GM12874 (cell line): ENCODE measurements at regions not wholly inside any gene's neighbourhood (a gene's known extent, or its start where the extent isn't known, plus 50 kb on each side); places are given as distances from the start of the nearest gene placed in this dataset.

Experiments
- CTCF ChIP-seq: IDR thresholded peaks from 2 replicates; pipeline ENCODE4 v1.5.1; 2011; ENCODE audit warnings: low read depth, mild to moderate bottlenecking, control low read depth, low read length, moderate library complexity; ENCODE audit not compliant: insufficient read depth

- no peak for TF ChIP-seq CTCF
These were observed 348.5 kb upstream of the SFRP2 start for GRCh38 chr4:154137320-154137905.

DNA sequence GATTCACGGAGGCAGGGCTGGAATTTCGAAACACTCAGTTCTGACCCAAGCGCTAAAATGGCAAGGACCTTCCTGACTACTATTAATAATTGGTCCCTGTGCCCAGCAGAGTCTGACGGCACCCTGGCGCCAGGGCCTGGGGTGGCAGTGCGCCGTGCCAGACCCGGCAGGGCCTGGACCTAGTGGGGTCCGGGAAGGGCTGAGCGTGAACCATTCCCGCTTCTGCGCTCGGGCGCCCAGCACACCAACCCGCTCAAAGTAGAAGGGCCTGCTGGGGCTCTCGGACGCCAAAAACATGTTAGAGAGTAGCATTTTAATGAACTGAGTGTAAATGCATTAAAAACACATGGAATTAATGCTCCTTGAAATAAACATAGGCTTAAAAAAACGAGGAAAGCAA lies 346.7 kb upstream of the SFRP2 start:
- no peak for TF ChIP-seq CTCF

DNA sequence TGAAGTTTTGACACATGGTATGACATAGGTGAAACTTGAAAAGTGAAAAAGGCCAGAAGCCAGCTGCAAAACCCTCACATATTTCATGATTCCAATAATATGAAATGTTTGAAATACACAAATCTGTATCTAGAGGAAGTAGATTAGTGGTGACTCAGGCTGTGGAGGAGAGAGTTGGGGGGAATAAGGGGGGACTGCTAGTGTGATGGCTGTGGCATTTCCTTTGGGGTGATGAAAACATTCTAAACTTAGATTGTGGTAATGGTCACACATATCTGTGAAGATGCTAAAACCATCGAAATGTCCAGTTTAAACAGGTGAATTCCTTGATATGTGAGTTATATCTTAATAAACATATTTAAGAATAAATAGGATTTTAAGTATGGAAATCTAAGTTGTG lies 343.5 kb upstream of the SFRP2 start:
- TF ChIP-seq CTCF = no peak

- no peak for TF ChIP-seq CTCF
These were observed 337.4 kb upstream of the SFRP2 start for GRCh38 chr4:154126276-154126675.

- TF ChIP-seq CTCF = no peak
These were observed 336.5 kb upstream of the SFRP2 start for GRCh38 chr4:154125340-154125739.

GRCh38 chr4:154124539-154125255 lies 335.8 kb upstream of the SFRP2 start:
- TF ChIP-seq CTCF = no peak

DNA sequence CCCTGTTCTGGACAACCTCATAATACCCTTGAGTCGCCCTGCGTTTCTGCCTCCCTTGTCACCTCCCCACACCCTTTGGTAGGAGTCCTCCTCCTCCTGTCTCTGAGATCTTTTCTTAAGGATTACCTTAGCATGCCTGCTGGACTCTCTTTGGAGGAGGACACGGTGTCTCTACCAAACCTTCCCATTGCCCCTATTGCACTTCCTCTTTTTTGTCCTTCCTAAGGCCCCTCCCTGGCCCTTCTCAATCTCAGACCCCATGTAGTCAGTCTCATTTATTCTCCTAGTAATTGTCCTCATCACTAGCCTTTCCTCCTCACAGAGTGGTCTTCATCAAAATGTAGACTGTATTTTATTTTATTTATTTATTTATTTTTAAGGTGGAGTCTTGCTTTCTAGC lies 335.0 kb upstream of the SFRP2 start:
- no peak for TF ChIP-seq CTCF
